LNCaP clone FGC (cell line): ENCODE measurements at regions not wholly inside any gene's neighbourhood (a gene's known extent, or its start where the extent isn't known, plus 50 kb on each side); places are given as distances from the start of the nearest gene placed in this dataset.

Experiments
- DNase-seq: peaks from one replicate; pipeline ENCODE4 v3.0.0-alpha.2; 2011; ENCODE audit warnings: low read depth
- H3K4me3 ChIP-seq: 2 replicates; pipeline ENCODE4 v1.5.1; 2011; ENCODE audit warnings: mild to moderate bottlenecking, low read depth, low read length, control low read depth
- TF ChIP-seq, protein P1 (sequence below): IDR thresholded peaks from 2 replicates; pipeline ENCODE4 v1.5.1; 2012; ENCODE audit warnings: mild to moderate bottlenecking; ENCODE audit not compliant: control insufficient read depth, insufficient read depth; ENCODE audit errors: extremely low read depth

DNA sequence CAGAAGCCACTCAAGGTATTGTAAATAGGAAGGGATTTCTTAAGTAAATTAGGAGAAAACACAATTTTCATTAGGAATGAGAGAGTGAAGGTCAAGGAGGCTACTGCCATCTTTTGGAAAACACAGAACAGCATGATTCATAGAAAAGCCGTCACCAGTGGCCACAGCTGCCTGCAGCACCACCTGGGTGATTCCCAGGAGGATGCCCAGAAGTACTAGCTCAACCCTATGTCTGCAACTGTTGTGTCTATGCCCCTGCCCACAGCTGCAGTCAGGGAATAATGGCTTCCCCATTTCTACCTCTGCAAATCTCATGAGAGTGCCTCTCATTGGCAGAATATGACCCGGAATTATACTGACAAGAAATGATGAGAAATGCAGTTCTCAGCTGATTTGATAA is 300.0 kb downstream of the IGSF11 start:
- TF ChIP-seq, protein P1, sequence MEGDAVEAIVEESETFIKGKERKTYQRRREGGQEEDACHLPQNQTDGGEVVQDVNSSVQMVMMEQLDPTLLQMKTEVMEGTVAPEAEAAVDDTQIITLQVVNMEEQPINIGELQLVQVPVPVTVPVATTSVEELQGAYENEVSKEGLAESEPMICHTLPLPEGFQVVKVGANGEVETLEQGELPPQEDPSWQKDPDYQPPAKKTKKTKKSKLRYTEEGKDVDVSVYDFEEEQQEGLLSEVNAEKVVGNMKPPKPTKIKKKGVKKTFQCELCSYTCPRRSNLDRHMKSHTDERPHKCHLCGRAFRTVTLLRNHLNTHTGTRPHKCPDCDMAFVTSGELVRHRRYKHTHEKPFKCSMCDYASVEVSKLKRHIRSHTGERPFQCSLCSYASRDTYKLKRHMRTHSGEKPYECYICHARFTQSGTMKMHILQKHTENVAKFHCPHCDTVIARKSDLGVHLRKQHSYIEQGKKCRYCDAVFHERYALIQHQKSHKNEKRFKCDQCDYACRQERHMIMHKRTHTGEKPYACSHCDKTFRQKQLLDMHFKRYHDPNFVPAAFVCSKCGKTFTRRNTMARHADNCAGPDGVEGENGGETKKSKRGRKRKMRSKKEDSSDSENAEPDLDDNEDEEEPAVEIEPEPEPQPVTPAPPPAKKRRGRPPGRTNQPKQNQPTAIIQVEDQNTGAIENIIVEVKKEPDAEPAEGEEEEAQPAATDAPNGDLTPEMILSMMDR, result no peak
- no peak overlapping the region for H3K4me3 ChIP-seq
- DNase-seq, result no peak

DNA sequence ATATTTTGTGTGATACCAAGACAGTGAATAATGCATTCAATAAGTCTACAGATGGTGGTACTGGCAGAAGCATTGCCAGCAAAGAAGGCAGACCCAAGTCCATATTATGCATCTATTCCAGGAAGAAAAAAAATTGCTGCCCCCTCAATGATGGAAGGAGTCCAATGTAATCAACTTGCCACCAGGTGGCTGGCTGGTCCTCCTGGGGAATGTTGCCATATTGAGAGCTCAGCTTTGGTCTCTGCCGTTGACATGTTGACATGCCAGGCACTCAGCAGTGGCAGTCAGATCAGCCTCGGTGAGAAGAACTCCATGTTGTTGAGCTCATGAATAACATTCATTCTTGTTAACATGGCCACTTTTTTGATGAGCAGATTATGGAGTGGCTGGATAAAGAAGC is 298.5 kb downstream of the IGSF11 start:
- TF ChIP-seq, protein P1, result no peak
- no peak for DNase-seq

DNA sequence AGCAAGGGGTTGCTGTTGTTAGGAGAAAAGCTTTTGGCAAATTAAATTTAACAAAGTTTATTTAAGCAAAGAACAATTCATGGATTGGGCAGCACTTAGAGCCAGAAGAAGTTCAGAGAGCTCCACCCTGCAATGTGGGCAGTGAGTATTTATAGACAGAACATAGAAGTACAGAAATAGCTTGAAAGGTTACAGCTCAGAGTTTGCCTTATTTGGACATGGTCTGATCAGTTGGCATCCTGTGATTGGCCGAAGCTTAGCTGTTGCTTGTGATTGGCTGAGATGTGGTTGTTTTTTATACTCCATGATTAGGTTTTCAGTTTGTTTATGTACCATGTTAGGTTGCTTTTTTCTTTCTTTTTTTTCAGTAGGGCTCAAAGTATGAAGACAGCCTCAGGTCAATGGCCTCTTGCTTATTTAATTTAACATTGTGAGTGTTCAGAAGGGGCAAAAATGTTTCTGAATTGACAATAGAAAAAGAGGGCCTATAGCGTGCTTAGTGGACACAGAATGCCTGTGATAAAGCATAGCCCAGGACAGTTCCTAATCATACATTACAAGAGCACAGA is 293.8 kb downstream of the IGSF11 start:
- no peak overlapping the region for H3K4me3 ChIP-seq
- no peak for DNase-seq
- TF ChIP-seq, protein P1, result no peak

More for the DNA sequence above, 298.5 kb downstream of the IGSF11 start:
- H3K4me3 ChIP-seq, result no peak overlapping the region

DNA sequence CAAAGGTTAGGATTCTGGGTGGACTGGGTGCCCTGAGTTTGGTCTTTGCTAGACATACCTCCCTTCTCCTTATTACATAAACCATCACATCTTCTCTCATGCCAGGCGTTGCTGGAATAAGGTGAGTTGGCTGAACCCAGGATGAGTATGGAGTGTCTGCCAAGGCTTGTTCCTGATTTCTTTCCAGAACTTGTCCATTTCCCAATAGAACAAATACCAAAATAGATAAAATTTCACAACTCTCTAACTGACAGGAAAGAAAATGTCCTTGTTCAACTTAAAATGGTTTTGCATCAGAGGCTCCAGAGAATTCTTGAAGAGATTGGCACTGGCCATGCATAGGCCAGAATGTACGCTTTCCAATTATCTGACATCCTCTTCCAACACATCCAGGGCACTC is 291.9 kb downstream of the IGSF11 start:
- DNase-seq, result no peak
- TF ChIP-seq, protein P1, result no peak
- no peak overlapping the region for H3K4me3 ChIP-seq

DNA sequence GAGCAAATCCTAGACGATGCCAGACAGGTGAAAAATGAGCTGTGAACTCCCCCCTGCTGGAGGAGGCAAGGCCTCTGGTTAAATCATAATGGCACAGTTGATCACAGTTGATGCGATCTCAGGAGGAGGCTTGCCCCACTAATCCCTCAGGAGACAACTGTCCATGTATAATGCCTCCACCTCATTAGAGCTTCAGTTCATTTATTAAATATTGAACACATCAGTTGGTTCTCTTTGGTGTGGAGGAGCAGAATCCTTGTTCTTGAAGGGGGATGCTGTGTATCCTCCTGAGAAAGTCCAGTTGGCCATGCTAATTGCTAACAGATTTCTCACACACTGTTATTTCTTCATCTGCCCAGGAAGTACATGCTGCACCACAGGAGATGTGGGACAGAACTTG is 290.5 kb downstream of the IGSF11 start:
- no peak for DNase-seq
- TF ChIP-seq, protein P1, result no peak
- H3K4me3 ChIP-seq, result no peak overlapping the region

DNA sequence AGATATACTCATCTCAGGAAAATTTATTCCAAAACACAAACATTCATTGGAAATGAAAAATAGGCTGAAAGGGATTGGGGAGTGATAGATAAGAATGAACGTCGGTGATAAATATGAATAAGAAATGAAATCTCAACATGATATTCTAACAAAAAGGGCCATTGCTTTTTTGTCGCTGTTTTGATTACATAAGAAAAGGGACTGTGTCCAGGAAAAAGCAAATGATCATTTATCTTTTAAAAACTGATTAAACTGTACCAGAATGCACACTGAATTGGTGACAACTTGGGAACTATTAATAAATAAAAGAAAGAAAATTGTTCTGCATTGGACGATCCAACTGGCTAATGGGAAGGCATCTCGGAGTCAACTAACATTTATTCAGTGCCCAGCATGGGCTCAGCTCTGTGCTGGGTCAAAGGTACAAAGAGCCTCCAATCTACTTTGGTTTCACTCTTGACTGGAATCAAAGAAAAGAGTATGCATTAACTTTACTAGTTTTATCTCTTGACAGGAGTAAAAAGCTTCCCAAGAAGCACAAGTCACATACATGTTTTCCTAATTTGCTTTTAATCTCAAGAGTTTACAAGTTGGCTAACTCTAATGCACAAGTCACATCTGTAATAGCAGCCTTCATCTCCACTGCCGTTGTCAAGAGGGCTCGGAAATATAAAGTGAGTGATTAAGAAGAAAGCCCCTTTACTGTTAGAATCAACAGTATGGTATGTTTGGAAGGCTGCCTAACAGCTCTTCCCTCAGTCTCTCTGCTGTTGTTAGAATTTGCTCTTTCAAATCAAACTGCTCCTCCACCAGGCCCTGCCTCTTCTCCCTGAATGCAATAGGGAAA is 280.0 kb downstream of the IGSF11 start:
- TF ChIP-seq, protein P1, result no peak
- no peak for DNase-seq
- H3K4me3 ChIP-seq, result no peak overlapping the region
